Mesendoderm (in vitro differentiated cells): ENCODE measurements at regions not wholly inside any gene's neighbourhood (a gene's known extent, or its start where the extent isn't known, plus 50 kb on each side); places are given as distances from the start of the nearest gene placed in this dataset.
"Not testable (repeated sequence)": the region's sequence is repeated elsewhere in the genome, so short reads cannot be mapped to it uniquely, and the experiment has no call there.

ENCODE experiments used
- DNase-seq: peaks from one replicate; pipeline ENCODE4 v3.0.0; 2013
- H2AK5ac ChIP-seq: 2 replicates; pipeline ENCODE4 v1.6.1; 2013; ENCODE audit warnings: low read length, inconsistent platforms
- H2BK120ac ChIP-seq: 2 replicates; pipeline ENCODE4 v1.6.1; 2013; ENCODE audit warnings: low read depth, mild to moderate bottlenecking, low read length, moderate library complexity, mixed read lengths
- H2BK15ac ChIP-seq: replicated peaks from 2 replicates; pipeline ENCODE4 v1.6.1; 2013; ENCODE audit warnings: low read depth, mild to moderate bottlenecking, moderate library complexity
- H2BK5ac ChIP-seq: 2 replicates; pipeline ENCODE4 v1.6.1; 2013; ENCODE audit warnings: low read length, inconsistent platforms
- H3K18ac ChIP-seq: 2 replicates; pipeline ENCODE4 v1.6.1; 2013; ENCODE audit warnings: mild to moderate bottlenecking, low read length, mixed read lengths
- H3K23ac ChIP-seq: one replicate; pipeline ENCODE4 v1.6.1; 2013; ENCODE audit warnings: low read length
- H3K27ac ChIP-seq: 2 replicates; pipeline ENCODE4 v1.5.1; 2013; ENCODE audit warnings: low read depth, mild to moderate bottlenecking, inconsistent platforms, low read length, moderate library complexity
- H3K27me3 ChIP-seq: 2 replicates; pipeline ENCODE4 v1.6.1; 2013; ENCODE audit warnings: low read length, control low read depth, mild to moderate bottlenecking, inconsistent platforms; ENCODE audit not compliant: insufficient read depth, poor library complexity
- H3K36me3 ChIP-seq: 2 replicates; pipeline ENCODE4 v1.6.1; 2013; ENCODE audit warnings: low read length, inconsistent platforms; ENCODE audit not compliant: control insufficient read depth, insufficient read depth
- H3K4ac ChIP-seq: one replicate; pipeline ENCODE4 v1.6.1; 2013; ENCODE audit warnings: low read depth, mild to moderate bottlenecking, low read length, moderate library complexity
- H3K4me1 ChIP-seq: 2 replicates; pipeline ENCODE4 v1.6.1; 2013; ENCODE audit warnings: low read depth, low read length, inconsistent platforms; ENCODE audit not compliant: control insufficient read depth
- H3K4me2 ChIP-seq: 2 replicates; pipeline ENCODE4 v1.6.1; 2013; ENCODE audit warnings: low read length
- H3K4me3 ChIP-seq: 2 replicates; pipeline ENCODE4 v1.5.1; 2013; ENCODE audit warnings: mild to moderate bottlenecking, low read length
- H3K56ac ChIP-seq: one replicate; pipeline ENCODE4 v1.6.1; 2013; ENCODE audit warnings: low read length
- H3K79me1 ChIP-seq: 2 replicates; pipeline ENCODE4 v1.6.1; 2013; ENCODE audit warnings: low read length, inconsistent platforms
- H3K79me2 ChIP-seq: 2 replicates; pipeline ENCODE4 v1.6.1; 2013; ENCODE audit warnings: mild to moderate bottlenecking, low read length; ENCODE audit not compliant: control insufficient read depth, insufficient read depth
- H3K9ac ChIP-seq: 2 replicates; pipeline ENCODE4 v1.6.1; 2013; ENCODE audit warnings: low read length, inconsistent platforms
- H4K5ac ChIP-seq: one replicate; pipeline ENCODE4 v1.6.1; 2013; ENCODE audit warnings: low read length
- H4K8ac ChIP-seq: one replicate; pipeline ENCODE4 v1.6.1; 2013; ENCODE audit warnings: low read depth, mild to moderate bottlenecking, control low read depth, low read length, moderate library complexity
- WGBS: extraction: QIAGEN DNeasy Blood & Tissue Kit; methylation state at CpG from one replicate; pipeline ENCODE4 v1.1.7; 2013; ENCODE audit warnings: low lambda C conversion rate, missing lambda C conversion rate; ENCODE audit not compliant: insufficient coverage; ENCODE audit errors: extremely low coverage; 5-methylcytosine and 5-hydroxymethylcytosine counted together

- not testable (repeated sequence) for H3K56ac ChIP-seq, H4K5ac ChIP-seq, H2BK120ac ChIP-seq, H3K79me2 ChIP-seq, H3K27ac ChIP-seq, H3K27me3 ChIP-seq, H4K8ac ChIP-seq, H3K18ac ChIP-seq, H3K4ac ChIP-seq, H3K4me2 ChIP-seq, H3K4me3 ChIP-seq, DNase-seq, H2BK15ac ChIP-seq, H2AK5ac ChIP-seq, H3K9ac ChIP-seq, H3K4me1 ChIP-seq, H3K79me1 ChIP-seq, H2BK5ac ChIP-seq, H3K23ac ChIP-seq, H3K36me3 ChIP-seq
- WGBS, result no CpG with 5 or more reads among the region's 1 CpG
Observed at GRCh38 chr7:150107283-150107682, 215.9 kb upstream of the LRRC61 start.

DNA sequence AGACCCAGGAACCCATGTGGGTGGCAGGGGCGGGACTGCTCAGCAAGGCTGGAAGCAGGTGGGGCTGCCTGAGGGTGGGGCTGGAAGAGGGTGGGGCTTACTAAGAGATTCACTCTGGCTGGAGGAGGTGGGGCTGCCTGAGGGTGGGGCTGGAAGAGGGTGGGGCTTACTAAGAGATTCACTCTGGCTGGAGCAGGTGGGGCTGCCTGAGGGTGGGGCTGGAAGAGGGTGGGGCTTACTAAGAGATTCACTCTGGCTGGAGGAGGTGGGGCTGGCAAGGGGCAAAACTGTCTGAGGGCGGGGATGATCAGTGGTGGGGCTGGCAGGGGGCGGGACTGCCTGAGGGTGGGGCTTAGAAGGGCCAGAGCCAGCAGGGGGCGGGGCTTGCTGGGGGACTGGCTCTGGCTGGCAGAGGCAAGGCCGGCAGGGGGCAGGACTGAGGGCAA lies 212.8 kb upstream of the LRRC61 start:
- H4K8ac ChIP-seq, H3K4me1 ChIP-seq, H3K56ac ChIP-seq, H3K18ac ChIP-seq, H3K9ac ChIP-seq, H3K27me3 ChIP-seq, H3K4me3 ChIP-seq, H2BK5ac ChIP-seq, H3K4me2 ChIP-seq, H3K27ac ChIP-seq, H2BK120ac ChIP-seq, H3K79me1 ChIP-seq, H3K36me3 ChIP-seq, H2BK15ac ChIP-seq, H3K4ac ChIP-seq, H3K23ac ChIP-seq, H4K5ac ChIP-seq, H3K79me2 ChIP-seq, H2AK5ac ChIP-seq: not testable (repeated sequence)
- WGBS, result no CpG with 5 or more reads among the region's 5 CpGs
- peak; percentile 62 for DNase-seq

DNA sequence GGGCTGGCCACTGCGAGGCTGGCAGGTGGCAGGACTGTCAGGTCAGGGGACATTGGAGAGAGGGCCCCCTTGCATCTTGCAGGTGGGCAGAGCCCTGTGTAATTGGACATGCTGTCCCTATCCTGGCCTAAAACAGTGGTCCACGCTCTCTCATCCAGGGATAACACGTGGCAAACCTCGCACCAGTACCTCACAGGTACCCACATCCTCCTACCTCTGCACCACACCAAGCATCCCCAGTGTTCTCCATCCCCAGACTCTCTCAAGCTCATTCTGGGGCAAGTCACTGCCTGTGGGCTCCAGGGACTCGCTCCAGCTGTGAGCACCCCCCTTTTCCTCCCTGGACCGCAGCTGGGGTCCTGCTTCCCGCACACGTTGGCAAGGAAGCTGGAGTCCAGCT lies 212.3 kb upstream of the LRRC61 start:
- not testable (repeated sequence) for H2BK120ac ChIP-seq, H3K4me2 ChIP-seq, H3K79me1 ChIP-seq, H3K9ac ChIP-seq, H3K27ac ChIP-seq, H3K4me1 ChIP-seq, H4K5ac ChIP-seq, H4K8ac ChIP-seq, H3K36me3 ChIP-seq, H3K27me3 ChIP-seq, H3K23ac ChIP-seq, H3K4ac ChIP-seq, H2AK5ac ChIP-seq, DNase-seq, H3K79me2 ChIP-seq, H3K18ac ChIP-seq, H3K56ac ChIP-seq, H2BK5ac ChIP-seq, H3K4me3 ChIP-seq, H2BK15ac ChIP-seq
- WGBS, result no CpG with 5 or more reads among the region's 8 CpGs

GRCh38 chr7:150111373-150112139 lies 211.6 kb upstream of the LRRC61 start:
- not testable (repeated sequence) for H4K8ac ChIP-seq, H3K23ac ChIP-seq, H3K27ac ChIP-seq, H3K4me1 ChIP-seq, H3K4me2 ChIP-seq, H3K4me3 ChIP-seq, H2AK5ac ChIP-seq, H3K56ac ChIP-seq, H3K79me1 ChIP-seq, H2BK5ac ChIP-seq, H2BK15ac ChIP-seq, H3K9ac ChIP-seq, H2BK120ac ChIP-seq, H3K79me2 ChIP-seq, H3K36me3 ChIP-seq, DNase-seq, H4K5ac ChIP-seq, H3K4ac ChIP-seq, H3K27me3 ChIP-seq, H3K18ac ChIP-seq
- WGBS, result no CpG with 5 or more reads among the region's 33 CpGs

DNA sequence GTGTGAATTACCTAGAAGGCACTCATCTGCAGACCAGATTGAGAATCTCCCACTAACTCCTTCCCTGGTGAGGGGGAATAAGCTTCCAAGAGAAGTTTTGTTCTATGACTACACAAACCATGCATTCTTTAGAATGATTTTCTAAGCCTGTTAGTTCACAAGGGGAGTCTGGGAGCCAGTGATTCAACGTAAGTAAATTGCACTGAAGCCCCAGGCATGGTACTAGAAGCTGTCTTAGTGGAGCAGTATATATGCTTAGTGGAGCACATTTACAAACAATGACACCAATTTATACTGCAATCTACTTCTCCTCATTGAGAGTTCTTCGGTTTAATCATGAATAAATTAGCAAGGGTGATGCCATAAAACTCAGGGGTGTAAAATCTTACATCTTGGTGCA lies 209.9 kb upstream of the LRRC61 start:
- H2BK5ac ChIP-seq, H3K4me1 ChIP-seq, H3K27me3 ChIP-seq, H2BK15ac ChIP-seq, H4K8ac ChIP-seq, H2BK120ac ChIP-seq, H4K5ac ChIP-seq, H3K36me3 ChIP-seq, H3K4me3 ChIP-seq, H3K56ac ChIP-seq, H3K9ac ChIP-seq, H3K4ac ChIP-seq, H3K79me1 ChIP-seq, H3K4me2 ChIP-seq, H3K79me2 ChIP-seq, H3K27ac ChIP-seq, H3K23ac ChIP-seq, H2AK5ac ChIP-seq, H3K18ac ChIP-seq: not testable (repeated sequence)
- peak; percentile 3 for DNase-seq
- WGBS, result no CpG with 5 or more reads among the region's 2 CpGs

DNA sequence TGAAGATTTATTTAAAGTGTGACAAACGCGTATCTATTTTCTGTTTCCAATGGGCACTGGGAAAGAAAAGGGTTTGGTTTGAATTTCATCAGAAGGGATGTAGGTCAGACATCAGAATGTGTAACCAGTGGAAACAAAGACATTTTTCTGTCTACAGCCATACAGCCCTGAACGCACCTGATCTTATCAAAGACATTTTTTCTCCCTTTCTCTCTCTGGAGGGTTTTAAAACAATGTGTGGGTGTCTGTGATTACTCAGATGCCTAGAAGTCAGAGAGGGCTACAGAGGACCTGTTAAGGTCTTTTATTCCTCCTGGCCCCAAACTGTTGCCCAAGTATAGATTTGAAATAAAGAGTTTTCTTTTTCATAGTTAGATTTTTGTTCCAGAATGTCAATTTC lies 208.6 kb upstream of the LRRC61 start:
- not testable (repeated sequence) for H4K8ac ChIP-seq, H3K27me3 ChIP-seq, H3K27ac ChIP-seq, H2BK15ac ChIP-seq, H2BK120ac ChIP-seq, H2AK5ac ChIP-seq, H3K4me1 ChIP-seq, H3K79me2 ChIP-seq, H3K56ac ChIP-seq, H3K4me2 ChIP-seq, H3K36me3 ChIP-seq, H2BK5ac ChIP-seq, H4K5ac ChIP-seq, H3K79me1 ChIP-seq, H3K18ac ChIP-seq, H3K23ac ChIP-seq, H3K9ac ChIP-seq, H3K4me3 ChIP-seq, H3K4ac ChIP-seq
- WGBS, result no CpG with 5 or more reads among the region's 3 CpGs
- peak; percentile 2 for DNase-seq
